NCI-H2029 (cell line): ENCODE measurements at regions not wholly inside any gene's neighbourhood (a gene's known extent, or its start where the extent isn't known, plus 50 kb on each side); places are given as distances from the start of the nearest gene placed in this dataset.
"Not testable (repeated sequence)": the region's sequence is repeated elsewhere in the genome, so short reads cannot be mapped to it uniquely, and the experiment has no call there.

Experiments
- DNase-seq: peaks from one replicate; lab custom pipeline; 2025; lab: John Stamatoyannopoulos, UW

DNA sequence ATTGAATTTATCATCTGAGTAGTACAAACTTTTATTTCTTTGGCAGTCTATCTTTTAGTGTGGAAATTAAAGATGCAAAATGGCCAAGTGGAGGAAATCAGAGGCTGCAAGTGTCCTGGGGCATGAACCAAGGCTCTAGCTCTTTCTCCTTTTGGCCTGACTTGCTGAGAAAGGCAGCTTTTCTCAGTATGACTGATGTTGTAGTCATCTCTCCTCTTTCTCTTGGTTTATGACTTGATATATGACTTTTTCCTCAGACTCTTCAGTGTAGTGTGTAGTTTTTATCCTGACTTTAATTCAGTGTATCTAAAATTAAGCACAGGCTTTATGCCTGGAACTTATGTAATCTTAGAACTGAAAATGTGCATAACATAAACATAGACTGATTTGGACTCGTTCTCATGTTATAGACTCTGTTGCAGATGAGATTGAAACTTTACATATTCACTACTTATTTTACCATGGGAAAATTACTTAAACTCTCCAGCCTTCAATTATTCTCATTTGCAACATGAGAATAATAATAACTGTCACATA, 65.7 kb downstream of the SLITRK5 start:
- no peak for DNase-seq

DNA sequence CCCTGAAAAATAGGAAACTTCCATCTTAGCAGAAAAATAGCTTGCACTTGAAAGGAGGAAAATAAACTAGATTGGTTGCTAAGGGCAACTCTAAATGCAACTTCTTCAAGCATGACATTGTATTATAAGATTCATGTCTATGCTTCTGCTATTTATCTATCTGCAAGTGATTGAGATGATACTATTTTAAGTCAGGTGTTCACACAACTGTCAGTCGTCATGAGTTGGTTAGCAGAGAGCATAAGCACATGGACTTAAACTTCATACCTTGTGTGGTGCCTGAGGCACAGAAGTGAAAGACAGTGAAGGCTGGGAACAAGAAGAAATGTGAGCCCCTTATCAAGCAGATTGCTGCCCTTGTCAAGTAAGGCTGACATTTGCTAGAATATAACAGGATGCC, 82.9 kb downstream of the SLITRK5 start:
- no peak for DNase-seq

DNA sequence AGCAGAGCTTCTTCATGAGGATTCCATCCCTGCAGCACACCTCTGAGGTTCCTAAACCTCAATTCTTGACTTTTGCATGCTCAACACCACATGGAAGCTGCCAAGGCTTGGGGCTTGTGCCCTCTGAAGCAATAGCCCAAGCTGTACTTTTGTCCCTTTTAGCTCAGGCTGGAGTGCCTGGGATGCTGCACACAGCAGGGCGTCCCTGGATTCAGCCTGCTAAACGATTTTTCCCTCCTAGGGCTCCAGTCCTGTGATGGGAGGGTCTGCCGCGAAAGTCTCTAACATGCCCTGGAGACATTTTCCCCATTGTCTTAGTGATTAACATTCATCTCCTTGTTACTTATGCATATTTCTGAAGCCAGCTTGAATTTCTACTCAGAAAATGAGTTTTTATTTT, 98.3 kb downstream of the SLITRK5 start:
- DNase-seq, result no peak

DNA sequence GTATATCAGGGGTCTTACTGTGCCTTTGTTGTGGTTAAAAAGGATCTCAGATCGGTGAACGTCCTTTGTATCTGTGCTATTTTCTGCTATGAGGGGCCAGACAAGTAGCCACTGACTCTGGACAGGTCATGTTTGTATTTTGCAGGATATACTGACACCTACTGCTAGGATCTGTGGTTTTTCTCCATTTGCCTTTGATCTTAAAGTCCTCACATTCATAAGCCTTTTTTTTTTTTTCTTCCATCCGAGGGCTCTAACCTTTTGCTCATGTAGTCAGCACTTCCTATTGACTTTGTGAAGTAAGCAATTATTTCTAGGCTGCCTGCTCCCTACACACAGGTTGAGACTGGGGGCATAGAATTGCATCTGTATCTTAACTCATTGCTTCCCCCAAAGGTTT, 106.2 kb downstream of the SLITRK5 start:
- DNase-seq, result no peak

DNA sequence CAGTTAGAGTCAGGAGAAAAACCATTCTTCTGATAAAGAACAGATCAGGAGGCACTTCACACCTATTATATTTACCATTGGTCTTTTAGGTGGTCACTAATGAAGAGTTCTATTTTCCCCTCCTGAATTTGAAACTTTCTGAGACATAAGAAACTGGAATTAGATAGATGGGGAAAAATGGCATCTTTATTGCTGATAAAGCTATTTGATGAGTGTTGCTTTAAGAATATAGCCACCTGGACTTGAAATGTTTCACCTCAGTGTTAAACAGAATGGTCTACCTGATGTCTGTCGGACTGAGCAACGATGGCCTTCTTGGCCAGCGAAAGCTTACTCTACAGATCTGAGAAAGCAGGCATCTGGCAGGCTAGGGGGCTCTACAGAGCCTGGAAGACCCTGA, 107.0 kb downstream of the SLITRK5 start:
- DNase-seq, result no peak

DNA sequence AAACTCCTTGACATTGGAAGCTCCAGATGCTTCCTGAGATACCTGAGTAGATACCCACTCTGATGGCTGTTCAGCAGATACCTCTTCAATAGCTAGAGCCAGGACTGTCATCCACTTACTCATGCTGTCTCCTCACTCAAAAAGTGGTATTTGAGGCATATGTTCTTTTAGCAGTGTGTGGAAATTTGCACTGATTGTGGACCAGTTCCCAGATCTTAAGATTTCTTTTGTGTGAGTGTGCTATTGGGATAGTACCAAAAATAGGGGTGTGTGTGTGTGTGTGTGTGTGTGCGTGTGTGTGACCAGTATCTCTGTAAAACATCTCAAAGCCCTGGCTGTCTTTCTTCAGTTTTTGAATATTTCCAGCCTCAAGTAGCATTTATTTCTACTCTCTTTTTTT, 108.3 kb downstream of the SLITRK5 start:
- no peak for DNase-seq

DNA sequence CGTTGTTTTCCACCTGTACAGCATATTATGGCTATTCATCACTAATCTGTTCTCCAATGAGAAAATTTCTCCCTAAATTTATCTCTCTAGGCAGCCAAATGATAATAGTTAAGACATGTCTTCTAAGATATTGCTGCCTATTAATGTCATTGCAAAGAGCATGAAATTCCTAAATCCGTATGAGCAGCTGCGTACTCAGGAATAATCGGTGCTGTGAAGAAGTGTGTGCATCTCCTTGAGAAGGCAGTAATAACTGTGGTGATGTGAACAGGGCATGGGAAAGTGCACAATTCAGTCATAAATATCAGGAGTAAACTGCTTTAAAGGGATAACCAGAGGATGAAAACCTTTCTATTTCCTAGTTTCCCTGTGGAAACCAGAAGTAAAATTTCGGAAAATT, 112.2 kb downstream of the SLITRK5 start:
- no peak for DNase-seq

DNA sequence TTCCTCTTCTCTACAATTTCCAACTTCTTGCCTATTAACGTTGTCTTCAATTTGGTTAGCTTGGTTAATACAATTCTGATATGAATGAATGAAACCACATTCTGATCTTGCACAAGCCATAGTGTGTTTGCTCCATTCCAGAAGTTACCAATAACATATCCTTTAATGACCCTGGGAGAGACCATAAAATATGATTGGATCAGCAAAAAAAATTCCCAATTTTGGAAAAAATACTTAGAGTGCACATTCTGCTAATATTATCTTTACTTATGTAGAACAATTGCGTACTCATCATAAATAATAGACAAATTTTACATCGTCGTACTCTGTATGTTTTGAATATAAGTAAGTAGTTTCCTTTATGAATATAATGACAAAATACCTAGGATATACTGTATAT, 117.2 kb downstream of the SLITRK5 start:
- no peak for DNase-seq

DNA sequence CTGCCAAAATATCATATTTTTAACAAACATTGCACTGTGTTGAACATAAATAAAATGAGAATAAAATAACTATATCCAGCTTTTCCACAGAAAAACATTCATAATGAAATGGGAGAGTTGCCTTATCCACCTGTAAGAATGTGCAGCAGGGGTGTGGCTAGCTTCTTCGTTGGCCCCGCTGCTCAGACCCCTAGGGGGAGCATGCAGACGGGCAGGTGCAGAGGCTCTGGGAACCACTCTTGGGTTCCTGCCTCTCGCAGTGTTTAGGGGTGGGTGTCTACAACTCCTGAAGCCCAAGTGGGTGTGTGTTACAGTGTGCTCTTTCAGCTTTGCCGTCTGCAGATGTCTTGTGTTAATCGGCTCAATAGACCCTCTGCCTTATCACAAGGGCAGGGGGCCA, 121.7 kb downstream of the SLITRK5 start:
- DNase-seq, result no peak

DNA sequence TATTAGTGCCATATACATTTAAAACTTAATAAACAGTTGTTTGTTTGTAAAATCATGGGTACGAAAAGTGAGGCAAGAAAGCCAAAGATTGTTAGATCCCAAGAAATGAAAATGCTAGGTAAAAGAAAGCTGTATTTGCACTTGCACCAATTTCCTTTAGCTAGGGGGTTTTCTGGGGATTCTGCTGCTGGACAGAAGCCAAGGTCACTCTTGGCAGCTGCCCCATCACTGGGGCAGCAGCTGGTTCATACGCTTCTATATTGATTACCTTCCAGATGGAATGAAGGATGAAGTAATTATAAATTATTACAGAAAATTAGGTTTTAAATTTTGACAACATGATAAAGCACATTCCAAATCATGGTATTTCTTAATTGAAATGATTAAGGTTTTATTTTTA, 127.4 kb downstream of the SLITRK5 start:
- DNase-seq, result no peak

DNA sequence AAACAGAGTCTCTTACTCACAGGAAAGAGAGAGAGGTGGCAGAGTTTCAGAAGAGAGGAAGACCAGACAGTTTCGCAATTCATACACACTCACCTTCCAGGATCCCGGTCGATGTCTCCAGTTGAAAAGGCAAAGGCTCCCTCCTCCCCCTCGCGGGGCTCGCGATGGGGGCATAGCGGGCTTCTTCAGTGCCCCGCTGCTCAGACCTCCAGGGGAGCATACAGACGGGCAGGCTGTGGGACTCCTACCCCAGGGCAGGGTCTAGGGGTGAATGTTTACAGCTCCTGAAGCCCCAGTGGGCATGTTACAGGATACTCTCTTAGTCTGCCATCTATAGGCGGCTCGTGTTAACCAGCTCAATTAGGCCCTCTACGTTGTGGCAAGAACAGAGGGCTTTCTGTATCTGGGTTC, 139.2 kb downstream of the SLITRK5 start:
- no peak for DNase-seq

DNA sequence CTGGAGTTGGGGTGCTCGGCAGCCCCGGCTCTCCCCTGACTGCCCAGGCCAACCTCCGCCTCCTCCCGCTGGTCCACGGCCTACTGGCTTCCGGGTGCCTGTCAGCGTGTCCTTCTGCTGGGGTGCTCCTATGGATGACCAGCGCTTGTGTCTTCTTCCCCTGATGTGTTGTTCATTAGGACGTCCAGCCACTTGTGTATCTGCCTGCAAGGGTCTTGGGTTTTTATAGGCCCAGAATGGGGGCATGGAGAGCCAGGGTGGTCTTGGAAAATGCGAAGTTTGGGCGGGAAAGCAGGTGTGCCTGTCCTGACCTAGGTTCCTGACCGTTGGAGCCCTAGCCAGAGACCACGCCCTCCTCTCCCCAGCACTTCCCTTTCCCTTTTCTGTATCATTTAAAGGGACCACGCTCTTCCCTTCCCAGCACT, 139.8 kb downstream of the SLITRK5 start:
- DNase-seq, result no peak

DNA sequence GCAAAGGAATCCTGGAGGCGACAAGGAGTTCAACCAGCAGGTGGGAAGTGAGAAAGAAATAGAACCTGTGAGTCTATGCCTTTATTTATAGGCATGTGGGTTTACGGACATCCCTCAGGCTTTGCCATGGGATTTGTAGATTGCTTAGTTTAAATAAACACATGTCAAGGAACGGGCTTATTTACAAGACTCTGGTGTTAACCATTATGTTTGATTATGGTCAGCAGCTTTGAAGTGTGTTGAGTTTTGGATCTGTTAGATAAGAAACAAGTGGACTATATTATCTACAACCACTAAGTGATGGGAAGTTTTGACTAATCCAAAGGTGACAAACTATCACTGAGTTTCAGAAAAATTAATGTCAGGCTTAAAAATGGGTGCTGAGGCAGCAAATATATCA, 143.2 kb downstream of the SLITRK5 start:
- no peak for DNase-seq

DNA sequence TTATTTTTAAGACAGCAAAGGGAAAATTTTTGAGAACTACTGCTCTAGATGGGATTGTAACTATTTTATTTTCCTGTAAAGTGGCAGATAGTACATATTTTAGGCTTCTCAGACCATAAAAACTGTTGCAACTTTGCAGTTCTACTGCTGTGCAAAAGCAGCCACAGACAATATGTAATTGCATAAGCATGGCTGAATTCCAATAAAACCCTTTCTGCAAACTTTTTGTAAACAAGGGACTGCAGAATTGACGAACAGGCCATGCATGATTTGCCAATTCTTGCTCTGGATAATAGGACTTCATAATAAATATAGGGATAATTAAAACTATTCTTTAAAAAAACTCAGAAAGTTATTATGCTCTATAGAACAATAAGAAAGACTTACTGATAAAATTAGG, 149.1 kb downstream of the SLITRK5 start:
- no peak for DNase-seq

DNA sequence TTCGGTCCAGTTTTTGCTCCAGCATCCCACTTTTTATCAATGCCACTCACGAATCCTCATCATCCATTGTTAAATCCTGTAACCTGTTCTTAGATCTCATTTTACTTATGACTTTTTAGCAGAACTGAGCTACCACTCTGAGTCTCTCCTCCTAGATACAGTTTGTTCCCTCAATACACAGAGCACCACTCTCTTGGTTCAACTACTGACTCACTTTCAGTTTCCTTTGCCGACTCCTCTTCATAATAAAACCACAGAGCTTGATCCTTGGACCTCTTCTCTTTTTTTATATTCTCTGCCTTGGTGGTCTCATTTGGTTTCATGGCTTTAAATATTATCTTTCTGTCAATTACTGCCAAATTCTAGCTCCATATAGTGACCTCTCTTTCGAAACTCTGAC, 150.3 kb downstream of the SLITRK5 start:
- DNase-seq, result no peak

DNA sequence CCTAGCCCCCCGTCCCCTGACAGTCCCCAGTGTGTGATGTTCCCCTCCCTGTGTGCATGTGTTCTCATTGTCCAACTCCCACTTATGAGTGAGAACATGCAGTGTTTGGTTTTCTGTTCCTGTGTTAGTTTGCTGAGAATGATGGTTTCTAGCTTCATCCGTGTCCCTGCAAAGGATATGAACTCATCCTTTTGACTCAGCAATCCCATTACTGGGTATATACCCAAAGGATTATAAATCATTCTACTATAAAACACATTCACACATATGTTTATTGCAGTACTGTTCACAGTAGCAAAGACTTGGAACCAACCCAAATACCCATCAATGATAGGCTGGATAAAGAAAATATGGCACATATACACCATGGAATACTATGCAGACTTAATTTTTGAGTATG, 155.1 kb downstream of the SLITRK5 start:
- not testable (repeated sequence) for DNase-seq

DNA sequence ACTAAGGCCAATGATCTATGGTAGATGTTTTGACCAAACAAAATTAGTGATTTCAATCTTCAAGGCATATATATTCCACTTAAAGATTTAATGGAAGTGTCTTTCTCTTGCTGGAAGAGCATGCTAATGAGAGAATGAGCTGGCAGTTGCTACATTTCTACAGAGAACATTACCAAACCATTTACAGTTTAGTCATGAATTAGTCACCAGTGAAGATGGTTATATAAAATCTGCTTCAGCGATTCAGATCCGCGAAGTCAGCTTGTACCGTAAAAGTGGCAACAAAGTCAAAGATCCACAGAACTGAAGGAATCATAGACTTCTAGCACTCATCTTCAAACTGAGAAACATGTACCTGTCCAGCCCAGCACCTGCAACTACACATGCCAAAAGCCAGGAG, 156.3 kb downstream of the SLITRK5 start:
- DNase-seq, result no peak

DNA sequence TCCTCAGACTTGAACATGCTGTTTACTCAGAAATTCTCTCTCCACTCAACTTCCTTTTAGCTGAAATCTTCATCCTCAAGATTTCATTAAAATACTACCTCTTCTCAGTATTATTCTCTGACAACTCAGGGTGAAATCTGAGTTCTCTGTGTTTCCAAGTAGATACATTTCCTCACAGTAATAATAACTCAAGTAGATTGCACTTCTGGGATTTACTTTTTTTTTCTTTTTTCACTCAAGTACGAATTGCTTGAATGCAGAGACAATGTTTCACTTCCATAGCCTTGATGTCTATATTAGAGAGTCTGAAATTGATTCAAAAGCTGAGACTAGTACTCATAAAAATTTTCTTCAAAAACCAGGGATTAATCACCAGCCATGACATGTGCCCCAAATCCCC, 166.4 kb downstream of the SLITRK5 start:
- no peak for DNase-seq

DNA sequence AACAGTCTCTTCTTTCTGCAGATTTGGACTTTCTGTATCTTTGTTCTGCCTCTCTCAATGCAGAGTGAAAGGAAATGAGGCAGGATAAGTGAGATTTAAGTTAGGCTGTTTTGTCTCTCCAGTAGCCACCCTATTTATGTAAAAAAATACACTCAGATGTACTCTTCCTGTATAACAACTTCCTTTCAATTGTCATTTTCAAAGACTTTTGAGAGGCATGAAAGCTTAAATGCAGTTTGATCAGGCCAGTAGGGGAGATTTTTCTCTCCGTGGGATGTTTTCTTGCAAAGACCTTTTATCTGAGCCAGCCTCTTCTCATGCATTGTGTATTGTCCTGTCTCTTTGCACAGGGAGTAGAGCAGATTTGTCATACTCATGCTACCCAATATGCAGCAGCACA, 166.8 kb downstream of the SLITRK5 start:
- no peak for DNase-seq

DNA sequence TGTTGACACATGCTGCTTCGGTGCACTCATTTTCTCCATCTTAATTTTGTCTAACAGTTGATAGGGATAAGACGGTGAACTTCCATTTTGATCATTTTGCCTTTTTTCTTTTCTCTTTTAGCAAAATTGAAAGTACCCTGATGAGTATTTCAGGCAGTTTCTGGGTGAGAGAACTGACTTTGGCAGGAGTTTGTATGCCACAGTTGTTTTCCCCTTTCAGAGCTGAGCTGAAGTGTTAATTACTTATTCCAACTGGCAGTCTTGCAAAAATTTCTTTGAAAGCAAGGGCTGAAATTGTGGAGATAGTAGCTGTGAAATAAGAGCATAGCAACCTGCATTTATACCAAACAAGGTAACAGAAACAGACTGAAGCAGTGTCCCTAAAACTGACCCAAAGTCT, 180.2 kb downstream of the SLITRK5 start:
- no peak for DNase-seq

DNA sequence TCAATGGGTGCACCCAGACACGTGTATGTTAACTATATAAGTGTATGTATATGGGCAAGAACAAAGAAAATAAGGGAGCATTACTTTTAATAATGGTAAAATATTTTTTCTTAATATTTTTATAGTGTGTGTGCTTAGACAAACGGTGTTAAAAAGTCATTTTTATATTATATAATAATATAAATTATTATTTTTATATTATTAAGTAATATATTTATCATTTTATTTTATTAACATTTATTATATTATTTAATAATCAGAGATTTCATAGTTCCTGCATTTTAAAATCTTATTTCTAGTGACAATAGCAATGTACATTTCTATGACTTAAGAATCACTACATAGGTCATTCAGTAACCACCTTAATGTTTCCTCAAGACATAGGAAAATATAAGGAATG, 184.4 kb downstream of the SLITRK5 start:
- DNase-seq, result no peak

DNA sequence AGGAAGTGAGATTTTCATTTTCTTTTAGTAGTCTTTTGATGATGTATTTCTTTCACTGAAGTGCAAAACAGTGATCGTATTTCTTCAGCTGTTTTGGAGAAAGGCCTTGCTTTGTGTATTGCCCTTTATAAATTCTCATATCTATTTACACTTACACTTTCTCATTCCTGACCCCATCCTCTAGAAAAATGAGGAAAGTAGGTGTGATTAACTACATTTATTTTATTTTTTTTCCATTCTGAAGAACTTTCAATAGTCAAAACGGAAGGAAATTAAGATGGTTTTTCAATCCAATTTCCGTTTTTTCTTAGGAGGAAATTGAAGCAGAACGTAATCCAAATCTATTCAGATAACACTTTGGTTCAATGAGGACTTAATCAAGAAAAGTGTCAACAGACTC, 188.1 kb downstream of the SLITRK5 start:
- no peak for DNase-seq

DNA sequence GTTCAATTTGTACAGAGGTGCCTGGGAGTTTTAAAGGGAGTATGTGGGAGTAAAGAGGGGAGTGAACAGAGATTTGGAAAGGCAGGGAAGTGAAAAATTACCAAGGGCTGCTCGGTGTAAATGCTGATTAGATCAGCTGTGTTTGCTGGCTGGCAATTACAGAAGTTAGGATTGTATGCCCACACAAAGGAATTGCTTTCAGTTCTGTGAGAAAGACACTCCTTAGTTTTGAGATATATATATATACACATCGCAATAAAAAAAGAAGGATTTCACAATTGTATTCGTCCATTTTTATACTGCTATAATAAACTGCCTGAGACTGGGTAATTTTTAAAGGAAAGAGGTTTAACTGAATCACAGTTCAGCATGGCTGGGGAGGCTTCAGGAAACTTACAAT, 196.3 kb downstream of the SLITRK5 start:
- no peak for DNase-seq

DNA sequence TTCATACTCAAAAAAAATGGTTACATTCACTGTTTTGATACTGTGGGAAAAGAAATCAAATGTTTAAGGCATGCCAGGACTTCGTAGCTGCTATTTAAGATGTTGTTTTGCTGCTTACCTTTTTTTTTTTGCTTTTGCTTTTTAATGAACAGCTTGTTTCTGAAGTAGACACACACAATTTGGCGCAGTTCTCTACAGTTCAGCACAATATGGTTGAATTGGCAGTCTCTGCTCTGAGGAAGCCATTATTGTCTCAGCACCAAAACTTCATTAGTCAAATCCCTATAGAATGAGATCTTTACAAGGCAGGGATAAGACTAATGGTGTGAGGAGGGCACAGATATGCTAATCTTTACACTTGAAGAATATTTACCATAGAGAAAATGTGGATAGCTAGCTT, 197.6 kb downstream of the SLITRK5 start:
- DNase-seq, result no peak

DNA sequence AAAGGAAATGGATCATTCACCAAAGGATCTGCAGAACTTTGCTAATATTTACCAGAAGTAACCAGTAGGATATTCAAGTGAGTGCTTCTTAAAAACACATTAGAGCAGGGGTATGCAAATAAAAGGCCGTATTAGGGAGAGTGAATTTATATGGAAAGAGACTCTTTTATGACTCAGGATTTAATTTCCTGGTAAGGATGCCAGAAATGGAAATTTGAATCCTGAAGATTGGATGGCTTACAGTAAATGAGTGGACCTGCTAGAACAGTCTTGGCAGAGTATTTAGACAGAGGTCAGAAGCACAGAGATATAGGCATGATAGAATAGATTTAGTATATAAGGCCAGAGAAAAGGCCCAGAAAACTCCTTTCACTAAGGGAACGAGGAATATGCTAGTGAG, 201.6 kb downstream of the SLITRK5 start:
- no peak for DNase-seq
